OCI-LY7 (cell line): ENCODE measurements at regions not wholly inside any gene's neighbourhood (a gene's known extent, or its start where the extent isn't known, plus 50 kb on each side); places are given as distances from the start of the nearest gene placed in this dataset.

ENCODE experiments used
- BruUV-seq: library from RNA; stranded (reverse); fragments of 400-500 nt; replicated peaks from 2 replicates; lab custom pipeline; 2021; lab: Mats Ljungman, UMichigan
- CTCF ChIA-PET: fragments of 300-600 bp; sonication (Branson Sonifier 250); formaldehyde crosslinking; loops from one replicate; lab custom pipeline; 2022; ENCODE audit warnings: antibody characterized with exemption; ENCODE audit not compliant: unreplicated experiment; lab: Charles Lee
- POLR2A ChIA-PET: fragments of 300-600 bp; sonication (Branson Sonifier 250); formaldehyde crosslinking; loops from one replicate; lab custom pipeline; 2022; ENCODE audit warnings: antibody characterized with exemption; lab: Charles Lee
- DNase-seq: peaks from one replicate; pipeline ENCODE4 v3.0.0-alpha.2; 2015; ENCODE audit warnings: low spot score
- H2AFZ ChIP-seq: fragments of 200-600 bp; sonication (generic), shearing (Covaris generic); 2 replicates; pipeline ENCODE4 v1.6.1; 2014; ENCODE audit warnings: mild to moderate bottlenecking, antibody characterized with exemption, low read length, moderate library complexity
- H3K27ac ChIP-seq: fragments of 200-600 bp; sonication (generic); 2 replicates; pipeline ENCODE4 v1.5.1; 2014; ENCODE audit warnings: mixed run types, low read depth, mild to moderate bottlenecking, moderate library complexity, low read length, inconsistent platforms; ENCODE audit not compliant: poor library complexity, severe bottlenecking
- H3K36me3 ChIP-seq: fragments of 200-600 bp; sonication (generic); 2 replicates; pipeline ENCODE4 v1.6.1; 2014; ENCODE audit warnings: mild to moderate bottlenecking, antibody characterized with exemption, low read length, moderate library complexity, mixed read lengths; ENCODE audit not compliant: insufficient read depth
- H3K4me1 ChIP-seq: fragments of 200-600 bp; sonication (generic); 2 replicates; pipeline ENCODE4 v1.5.1; 2014; ENCODE audit warnings: mild to moderate bottlenecking, low read length; ENCODE audit not compliant: insufficient read depth, poor library complexity, severe bottlenecking
- H3K4me2 ChIP-seq: fragments of 200-600 bp; sonication (generic); 2 replicates; pipeline ENCODE4 v1.6.1; 2014; ENCODE audit warnings: mild to moderate bottlenecking, low read length
- H3K4me3 ChIP-seq: fragments of 200-600 bp; sonication (generic); 2 replicates; pipeline ENCODE4 v1.5.1; 2014; ENCODE audit warnings: mild to moderate bottlenecking, low read depth, low read length; ENCODE audit not compliant: poor library complexity, severe bottlenecking
- H3K79me2 ChIP-seq: fragments of 200-600 bp; sonication (generic); 2 replicates; pipeline ENCODE4 v1.6.1; 2016; ENCODE audit warnings: low read depth, mild to moderate bottlenecking, low read length, moderate library complexity, mixed read lengths; ENCODE audit not compliant: insufficient read depth
- H3K9me2 ChIP-seq: fragments of 200-600 bp; sonication (generic); 2 replicates; pipeline ENCODE4 v1.6.1; 2016; ENCODE audit warnings: mild to moderate bottlenecking, low read length, mixed read lengths; ENCODE audit not compliant: insufficient read depth
- H3K9me3 ChIP-seq: fragments of 200-600 bp; sonication (generic); 2 replicates; pipeline ENCODE4 v1.6.1; 2014; ENCODE audit warnings: mild to moderate bottlenecking, mixed run types, low read length, mixed read lengths
- H4K20me1 ChIP-seq: fragments of 200-600 bp; sonication (generic); 2 replicates; pipeline ENCODE4 v1.6.1; 2014; ENCODE audit warnings: mild to moderate bottlenecking, antibody characterized with exemption, low read length, moderate library complexity, mixed read lengths; ENCODE audit not compliant: insufficient read depth
- EZH2phosphoT487 ChIP-seq: fragments of 200-600 bp; sonication (generic); IDR thresholded peaks from 2 replicates; pipeline ENCODE4 v1.6.1; 2018; ENCODE audit warnings: low read depth, borderline replicate concordance, mild to moderate bottlenecking, mixed run types, antibody characterized with exemption, low read length, moderate library complexity, mixed read lengths
- intact Hi-C: fragments of 100-400 bp; cut with micrococcal nuclease; formaldehyde crosslinking; loops from one replicate; pipeline ENCODE4 v1.10.0; 2022; ENCODE audit not compliant: unreplicated experiment
- TF ChIP-seq, protein P1 (sequence below): fragments of 200-600 bp; sonication (generic); conservative IDR thresholded peaks from 2 replicates; pipeline ENCODE4 v1.5.1; 2014; ENCODE audit warnings: mild to moderate bottlenecking, antibody characterized with exemption, low read length, moderate library complexity, mixed read lengths

DNA sequence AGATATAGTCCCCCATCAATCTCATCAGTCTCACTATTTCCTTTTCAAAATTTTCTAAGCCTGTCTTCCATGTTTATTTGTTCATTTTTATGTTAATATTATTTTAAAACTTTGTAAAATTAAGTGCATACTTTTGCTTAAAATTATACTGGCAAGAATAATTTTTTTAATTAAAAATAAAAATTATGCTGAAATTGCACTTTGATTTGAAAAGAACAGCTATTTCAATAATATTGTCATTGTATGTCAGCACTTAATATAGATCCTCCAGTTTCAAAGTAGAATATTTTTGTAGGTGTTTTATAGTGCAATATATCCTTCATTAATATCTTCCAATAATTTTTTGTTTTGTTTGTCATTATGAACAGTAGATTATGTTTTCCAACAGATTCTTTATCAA, 99.0 kb upstream of the MAGI2 start:
- TF ChIP-seq EZH2phosphoT487: no peak
- TF ChIP-seq, protein P1, sequence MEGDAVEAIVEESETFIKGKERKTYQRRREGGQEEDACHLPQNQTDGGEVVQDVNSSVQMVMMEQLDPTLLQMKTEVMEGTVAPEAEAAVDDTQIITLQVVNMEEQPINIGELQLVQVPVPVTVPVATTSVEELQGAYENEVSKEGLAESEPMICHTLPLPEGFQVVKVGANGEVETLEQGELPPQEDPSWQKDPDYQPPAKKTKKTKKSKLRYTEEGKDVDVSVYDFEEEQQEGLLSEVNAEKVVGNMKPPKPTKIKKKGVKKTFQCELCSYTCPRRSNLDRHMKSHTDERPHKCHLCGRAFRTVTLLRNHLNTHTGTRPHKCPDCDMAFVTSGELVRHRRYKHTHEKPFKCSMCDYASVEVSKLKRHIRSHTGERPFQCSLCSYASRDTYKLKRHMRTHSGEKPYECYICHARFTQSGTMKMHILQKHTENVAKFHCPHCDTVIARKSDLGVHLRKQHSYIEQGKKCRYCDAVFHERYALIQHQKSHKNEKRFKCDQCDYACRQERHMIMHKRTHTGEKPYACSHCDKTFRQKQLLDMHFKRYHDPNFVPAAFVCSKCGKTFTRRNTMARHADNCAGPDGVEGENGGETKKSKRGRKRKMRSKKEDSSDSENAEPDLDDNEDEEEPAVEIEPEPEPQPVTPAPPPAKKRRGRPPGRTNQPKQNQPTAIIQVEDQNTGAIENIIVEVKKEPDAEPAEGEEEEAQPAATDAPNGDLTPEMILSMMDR: no peak
- H3K9me3 ChIP-seq: no peaks in the 10 kb centered on the region
- no peak for DNase-seq
- H3K4me3 ChIP-seq: no peak overlapping the region
- no peak overlapping the region for H3K4me2 ChIP-seq
- no peak overlapping the region for H2AFZ ChIP-seq
- no peak overlapping the region for H3K27ac ChIP-seq
- no peaks in the 10 kb centered on the region for H3K9me2 ChIP-seq
- H4K20me1 ChIP-seq: no peaks in the 10 kb centered on the region
- intact Hi-C loops: no loop called here
- POLR2A ChIA-PET: no interaction called here
- no peaks in the 10 kb centered on the region for H3K4me1 ChIP-seq
- no TSS peak for BruUV-seq
- no peaks in the 10 kb centered on the region for H3K36me3 ChIP-seq
- H3K79me2 ChIP-seq: no peaks in the 10 kb centered on the region
- CTCF ChIA-PET: no interaction called here

DNA sequence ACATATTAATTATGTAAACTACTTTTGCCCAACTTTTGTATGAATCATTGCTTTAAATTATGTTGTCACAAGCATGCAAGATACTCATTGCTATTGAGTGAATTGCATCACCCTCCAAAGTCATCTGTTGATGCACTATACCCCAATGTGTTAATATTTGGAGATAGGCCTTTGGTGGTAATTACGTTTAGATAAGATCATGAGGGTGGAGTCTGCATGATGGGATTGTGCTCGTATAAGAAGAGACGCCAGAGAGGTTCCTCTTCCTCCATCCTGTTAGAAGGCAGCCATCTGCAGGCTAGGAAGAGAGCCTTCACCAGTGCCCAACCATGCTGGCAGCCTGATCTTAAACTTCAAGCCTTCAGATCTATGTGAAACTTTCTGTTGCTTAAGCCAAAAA, 95.3 kb upstream of the MAGI2 start:
- H3K79me2 ChIP-seq: no peaks in the 10 kb centered on the region
- TF ChIP-seq EZH2phosphoT487: no peak
- TF ChIP-seq, protein P1: no peak
- H3K4me2 ChIP-seq: no peak overlapping the region
- no peak overlapping the region for H3K4me3 ChIP-seq
- H3K9me2 ChIP-seq: no peaks in the 10 kb centered on the region
- intact Hi-C loops: no loop called here
- H3K27ac ChIP-seq: no peak overlapping the region
- no peak overlapping the region for H2AFZ ChIP-seq
- H3K4me1 ChIP-seq: no peaks in the 10 kb centered on the region
- CTCF ChIA-PET: no interaction called here
- POLR2A ChIA-PET: no interaction called here
- H3K36me3 ChIP-seq: no peaks in the 10 kb centered on the region
- no peak for DNase-seq
- no TSS peak for BruUV-seq
- no peaks in the 10 kb centered on the region for H4K20me1 ChIP-seq
- no peaks in the 10 kb centered on the region for H3K9me3 ChIP-seq

DNA sequence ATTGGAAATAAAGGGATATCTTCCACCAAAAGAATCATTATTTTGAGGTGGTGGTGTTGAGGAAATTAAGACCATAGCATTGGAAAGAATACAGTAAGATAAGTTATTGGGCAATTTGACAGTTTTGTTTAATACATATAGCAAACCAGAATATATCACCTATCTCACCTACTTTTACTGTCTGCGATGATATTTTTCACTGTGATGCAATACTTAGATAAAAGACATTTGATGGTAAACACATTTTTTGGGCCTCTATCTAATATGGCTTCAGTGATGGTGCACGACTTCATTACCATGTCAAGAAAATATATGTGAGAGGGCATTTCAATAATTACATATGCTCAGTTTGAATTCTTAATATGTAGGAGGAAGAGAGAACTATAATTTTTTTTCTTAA, 93.7 kb upstream of the MAGI2 start:
- no peak overlapping the region for H3K4me3 ChIP-seq
- no peaks in the 10 kb centered on the region for H3K4me1 ChIP-seq
- ChIA-PET POLR2A (no interaction called here), CTCF (no interaction called here)
- H3K79me2 ChIP-seq: no peaks in the 10 kb centered on the region
- TF ChIP-seq, protein P1: no peak
- no peak for TF ChIP-seq EZH2phosphoT487
- intact Hi-C loops: no loop called here
- no peaks in the 10 kb centered on the region for H4K20me1 ChIP-seq
- no peaks in the 10 kb centered on the region for H3K36me3 ChIP-seq
- no peak overlapping the region for H3K4me2 ChIP-seq
- H3K9me2 ChIP-seq: no peaks in the 10 kb centered on the region
- H3K27ac ChIP-seq: no peak overlapping the region
- no TSS peak for BruUV-seq
- no peak overlapping the region for H2AFZ ChIP-seq
- no peaks in the 10 kb centered on the region for H3K9me3 ChIP-seq
- no peak for DNase-seq
